GM18870 (cell line): ENCODE measurements at regions not wholly inside any gene's neighbourhood (a gene's known extent, or its start where the extent isn't known, plus 50 kb on each side); places are given as distances from the start of the nearest gene placed in this dataset.
"Not testable (repeated sequence)": the region's sequence is repeated elsewhere in the genome, so short reads cannot be mapped to it uniquely, and the experiment has no call there.

Source experiments
- ATAC-seq: cut with Tn5 transposase; IDR thresholded peaks from one replicate; pipeline ENCODE4 v1.9.1; 2021; ENCODE audit warnings: moderate library complexity; ENCODE audit not compliant: unreplicated experiment

GRCh38 chr10:129207297-129207696, 259.7 kb upstream of the MGMT start:
- no peak for ATAC-seq

- ATAC-seq: no peak
These were observed 256.2 kb upstream of the MGMT start for GRCh38 chr10:129210876-129211275.

- no peak for ATAC-seq
These were observed 253.8 kb upstream of the MGMT start for GRCh38 chr10:129213256-129213655.

- ATAC-seq: not testable (repeated sequence)
These were observed 253.0 kb upstream of the MGMT start for GRCh38 chr10:129213996-129214395.

GRCh38 chr10:129219364-129219763, 247.7 kb upstream of the MGMT start:
- no peak for ATAC-seq

GRCh38 chr10:129222436-129222835, 244.6 kb upstream of the MGMT start:
- ATAC-seq: no peak

- no peak for ATAC-seq
These were observed 243.7 kb upstream of the MGMT start for GRCh38 chr10:129223363-129223762.

- no peak for ATAC-seq
These were observed 243.0 kb upstream of the MGMT start for GRCh38 chr10:129224065-129224464.

GRCh38 chr10:129231821-129232220, 235.2 kb upstream of the MGMT start:
- no peak for ATAC-seq

- ATAC-seq: no peak
These were observed 233.5 kb upstream of the MGMT start for GRCh38 chr10:129233351-129234148.

GRCh38 chr10:129236274-129236691, 230.8 kb upstream of the MGMT start:
- no peak for ATAC-seq

GRCh38 chr10:129241461-129241860, 225.6 kb upstream of the MGMT start:
- no peak for ATAC-seq

GRCh38 chr10:129244298-129244697, 222.7 kb upstream of the MGMT start:
- ATAC-seq: no peak

- ATAC-seq: no peak
These were observed 222.3 kb upstream of the MGMT start for GRCh38 chr10:129244757-129245156.

GRCh38 chr10:129253161-129253864, 213.7 kb upstream of the MGMT start:
- ATAC-seq: no peak

- ATAC-seq: no peak
These were observed 213.2 kb upstream of the MGMT start for GRCh38 chr10:129253865-129254179.

- no peak for ATAC-seq
These were observed 208.6 kb upstream of the MGMT start for GRCh38 chr10:129258283-129258923.

- ATAC-seq: no peak
These were observed 207.8 kb upstream of the MGMT start for GRCh38 chr10:129259128-129259815.

GRCh38 chr10:129272176-129272575, 194.9 kb upstream of the MGMT start:
- ATAC-seq: no peak

GRCh38 chr10:129272866-129273650, 194.0 kb upstream of the MGMT start:
- ATAC-seq: no peak

GRCh38 chr10:129273860-129274259, 193.2 kb upstream of the MGMT start:
- ATAC-seq: no peak
